ENCODE measurements at regions not wholly inside any gene's neighbourhood (a gene's known extent, or its start where the extent isn't known, plus 50 kb on each side); places are given as distances from the start of the nearest gene placed in this dataset.

GRCh38 chr3:73787620-73788019 is 162.9 kb upstream of the PDZRN3 start:
- H3K27ac Mint-ChIP-seq = no peak overlapping the region
- DNase-seq = no peak
- peaks cover 3 to 33% (median 6%) of the 10 kb centered on the region in 6 donors for H3K9me3 Mint-ChIP-seq
- H3K4me1 Mint-ChIP-seq = no peaks in the 10 kb centered on the region
- no peaks in the 10 kb centered on the region for H3K27me3 Mint-ChIP-seq (ENCODE audit: low read depth in 3 of 3)
- no peaks in the 10 kb centered on the region for H3K36me3 Mint-ChIP-seq
- no peak overlapping the region for H3K4me3 Mint-ChIP-seq

- H3K36me3 Mint-ChIP-seq = no peaks in the 10 kb centered on the region
- H3K27ac Mint-ChIP-seq = no peak overlapping the region
- H3K9me3 Mint-ChIP-seq = peaks cover 3 to 33% (median 6%) of the 10 kb centered on the region in 6 donors
Observed at GRCh38 chr3:73786998-73787397, 162.3 kb upstream of the PDZRN3 start.

GRCh38 chr3:73786321-73786807 is 161.6 kb upstream of the PDZRN3 start:
- peaks cover 3 to 33% (median 6%) of the 10 kb centered on the region in 6 donors for H3K9me3 Mint-ChIP-seq
- H3K4me3 Mint-ChIP-seq = no peak overlapping the region
- H3K27ac Mint-ChIP-seq = no peak overlapping the region
- H3K27me3 Mint-ChIP-seq (ENCODE audit: low read depth in 3 of 3) = no peaks in the 10 kb centered on the region
- no peaks in the 10 kb centered on the region for H3K4me1 Mint-ChIP-seq
- no peak for DNase-seq
- H3K36me3 Mint-ChIP-seq = no peaks in the 10 kb centered on the region

More at GRCh38 chr3:73786998-73787397, 162.3 kb upstream of the PDZRN3 start:
- DNase-seq = no peak
- Mint-ChIP-seq H3K27me3 (ENCODE audit: low read depth in 3 of 3) (no peaks in the 10 kb centered on the region), H3K4me3 (no peak overlapping the region), H3K4me1 (no peaks in the 10 kb centered on the region)

DNA sequence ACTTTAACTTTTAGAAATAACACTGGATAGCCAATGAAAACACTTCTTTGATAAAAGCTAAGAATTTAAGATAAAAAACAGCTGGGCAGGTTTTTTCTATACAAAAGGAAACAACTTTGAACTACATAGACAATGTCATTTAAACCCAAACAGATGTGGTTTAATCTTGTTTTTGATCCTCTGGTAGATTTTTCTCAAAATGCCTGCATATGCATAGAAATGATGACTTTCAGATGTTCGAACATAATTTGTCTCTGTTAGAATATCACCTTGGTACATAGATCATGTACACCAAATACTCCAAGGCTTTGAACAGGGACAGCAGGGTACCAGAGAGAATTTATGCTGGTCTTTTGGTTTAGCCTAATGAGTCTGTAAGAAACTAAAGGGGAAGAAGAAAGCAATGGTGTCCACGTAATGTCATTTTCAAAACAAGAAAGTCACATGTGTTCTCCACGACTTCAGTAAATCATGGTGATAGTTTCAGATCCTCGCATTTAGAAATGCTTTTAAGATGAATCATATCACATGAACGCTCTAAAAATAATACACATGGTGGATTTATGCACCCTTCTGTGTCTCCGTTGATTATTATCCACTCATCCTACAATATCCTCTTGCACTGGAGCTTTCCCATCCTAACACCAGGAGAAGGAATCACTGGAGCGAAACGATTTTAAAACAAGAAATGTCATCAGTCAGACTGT is 160.1 kb upstream of the PDZRN3 start:
- H3K27ac Mint-ChIP-seq = no peak overlapping the region
- no peaks in the 10 kb centered on the region for H3K27me3 Mint-ChIP-seq (ENCODE audit: low read depth in 3 of 3)
- H3K4me3 Mint-ChIP-seq = no peak overlapping the region
- H3K36me3 Mint-ChIP-seq = no peaks in the 10 kb centered on the region
- H3K9me3 Mint-ChIP-seq = peaks cover 3 to 32% (median 6%) of the 10 kb centered on the region in 6 donors
- DNase-seq = no peak
- no peaks in the 10 kb centered on the region for H3K4me1 Mint-ChIP-seq

GRCh38 chr3:73783811-73784210 is 159.1 kb upstream of the PDZRN3 start:
- no peak for DNase-seq
- H3K27me3 Mint-ChIP-seq (ENCODE audit: low read depth in 3 of 3) = no peaks in the 10 kb centered on the region
- no peaks in the 10 kb centered on the region for H3K36me3 Mint-ChIP-seq
- H3K4me1 Mint-ChIP-seq = no peaks in the 10 kb centered on the region
- H3K9me3 Mint-ChIP-seq = peaks cover 3 to 34% (median 7%) of the 10 kb centered on the region in 6 donors
- H3K4me3 Mint-ChIP-seq = no peak overlapping the region
- no peak overlapping the region for H3K27ac Mint-ChIP-seq

DNA sequence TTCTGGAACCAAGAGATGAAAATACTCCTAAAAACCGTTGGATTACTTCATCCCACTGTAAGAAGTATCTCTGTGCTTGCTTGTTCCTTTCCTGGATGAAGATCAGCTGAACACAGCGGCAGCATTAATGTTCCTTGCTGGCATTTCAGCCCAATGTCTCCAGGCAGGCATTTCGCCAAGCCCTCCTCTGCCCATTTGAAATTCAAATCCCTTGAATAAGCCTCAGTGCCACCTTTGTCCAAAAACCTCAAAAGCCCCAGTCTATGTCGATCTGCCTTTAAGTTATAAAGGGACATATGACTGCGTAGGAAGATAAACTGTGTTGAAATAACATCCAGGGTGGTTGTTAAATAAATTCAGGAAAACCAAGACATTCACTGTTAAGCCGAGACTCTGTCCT is 156.8 kb upstream of the PDZRN3 start:
- peaks cover 3 to 47% (median 5%) of the 10 kb centered on the region in 6 donors for H3K9me3 Mint-ChIP-seq
- no peak overlapping the region for H3K4me3 Mint-ChIP-seq
- H3K27ac Mint-ChIP-seq = no peak overlapping the region
- H3K36me3 Mint-ChIP-seq = no peaks in the 10 kb centered on the region
- no peak for DNase-seq
- H3K4me1 Mint-ChIP-seq = no peaks in the 10 kb centered on the region
- no peaks in the 10 kb centered on the region for H3K27me3 Mint-ChIP-seq (ENCODE audit: low read depth in 3 of 3)

DNA sequence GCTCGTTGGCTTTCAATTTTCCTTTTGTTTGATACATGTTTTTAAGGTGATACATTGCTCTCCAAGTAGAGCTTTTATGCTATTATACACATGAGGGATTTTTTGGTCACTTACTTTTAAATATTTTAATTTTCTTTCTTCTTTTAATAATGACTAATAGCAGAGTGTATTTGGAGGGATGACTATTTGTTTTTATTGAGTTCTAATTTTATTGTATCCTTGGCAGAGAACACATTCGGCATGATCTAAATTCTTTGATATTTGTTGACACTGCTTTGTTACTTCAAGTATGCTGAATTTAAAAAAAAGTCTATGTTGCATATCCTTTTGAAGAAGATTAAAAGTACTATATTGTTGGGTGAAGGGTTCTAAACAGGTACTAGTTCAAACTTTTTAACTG is 149.9 kb upstream of the PDZRN3 start:
- no peaks in the 10 kb centered on the region for H3K4me1 Mint-ChIP-seq
- H3K27me3 Mint-ChIP-seq (ENCODE audit: low read depth in 3 of 3) = no peaks in the 10 kb centered on the region
- no peak overlapping the region for H3K27ac Mint-ChIP-seq
- H3K4me3 Mint-ChIP-seq = no peak overlapping the region
- no peak for DNase-seq
- H3K36me3 Mint-ChIP-seq = no peaks in the 10 kb centered on the region
- peaks cover 2 to 32% (median 8%) of the 10 kb centered on the region in 6 donors for H3K9me3 Mint-ChIP-seq

GRCh38 chr3:73773233-73773632 is 148.5 kb upstream of the PDZRN3 start:
- no peak for DNase-seq
- Mint-ChIP-seq H3K9me3 (peaks cover 2 to 25% (median 6%) of the 10 kb centered on the region in 6 donors), H3K4me1 (no peaks in the 10 kb centered on the region)

GRCh38 chr3:73772076-73772886 is 147.5 kb upstream of the PDZRN3 start:
- Mint-ChIP-seq H3K4me3 (no peak overlapping the region), H3K27ac (no peak overlapping the region), H3K4me1 (no peaks in the 10 kb centered on the region), H3K36me3 (no peaks in the 10 kb centered on the region), H3K27me3 (ENCODE audit: low read depth in 3 of 3) (no peaks in the 10 kb centered on the region), H3K9me3 (peaks cover 4 to 20% (median 5%) of the 10 kb centered on the region in 6 donors)
- DNase-seq = no peak

More at GRCh38 chr3:73773233-73773632, 148.5 kb upstream of the PDZRN3 start:
- Mint-ChIP-seq H3K27ac (no peak overlapping the region), H3K27me3 (ENCODE audit: low read depth in 3 of 3) (no peaks in the 10 kb centered on the region), H3K4me3 (no peak overlapping the region), H3K36me3 (no peaks in the 10 kb centered on the region)

DNA sequence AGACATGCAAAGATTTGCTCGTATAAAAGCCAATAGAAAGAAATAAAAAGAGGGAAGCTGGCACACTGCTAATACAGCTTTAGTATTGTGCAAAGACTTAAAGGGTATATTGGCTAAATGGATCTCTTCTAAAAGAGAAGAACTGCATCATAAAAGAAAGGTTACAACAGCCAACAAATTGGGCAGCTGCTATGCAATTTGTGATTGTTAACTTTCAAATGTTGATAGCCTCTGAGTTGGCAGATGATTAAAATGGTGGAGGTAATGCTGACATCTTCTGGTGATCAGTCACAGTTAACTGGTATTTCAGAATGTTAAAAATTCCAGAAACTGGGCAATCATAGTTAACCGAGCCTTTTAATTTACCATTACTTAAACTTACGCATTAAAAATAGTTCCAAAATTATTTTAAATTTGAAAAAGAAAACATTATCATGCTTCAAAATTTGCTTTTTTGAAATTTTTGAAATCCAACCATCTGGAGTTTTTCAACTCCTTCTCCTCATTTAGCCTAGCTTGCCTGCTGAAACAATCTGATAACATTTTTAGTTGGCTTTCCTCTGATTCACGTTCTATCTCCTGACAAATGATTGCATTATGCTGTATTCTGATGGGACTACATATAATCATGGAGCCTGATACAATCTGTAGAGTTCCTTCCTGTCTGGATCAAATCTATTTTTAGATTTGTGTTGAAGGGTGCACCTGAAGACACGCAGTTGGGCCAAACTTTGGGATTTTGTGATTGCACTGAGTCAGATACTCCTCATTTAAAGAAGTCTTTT is 144.0 kb upstream of the PDZRN3 start:
- H3K27ac Mint-ChIP-seq = no peak overlapping the region
- no peaks in the 10 kb centered on the region for H3K27me3 Mint-ChIP-seq (ENCODE audit: low read depth in 3 of 3)
- no peak overlapping the region for H3K4me3 Mint-ChIP-seq
- no peak for DNase-seq
- H3K4me1 Mint-ChIP-seq = no peaks in the 10 kb centered on the region
- no peaks in the 10 kb centered on the region for H3K36me3 Mint-ChIP-seq
- peaks cover 4 to 35% (median 10%) of the 10 kb centered on the region in 6 donors for H3K9me3 Mint-ChIP-seq

DNA sequence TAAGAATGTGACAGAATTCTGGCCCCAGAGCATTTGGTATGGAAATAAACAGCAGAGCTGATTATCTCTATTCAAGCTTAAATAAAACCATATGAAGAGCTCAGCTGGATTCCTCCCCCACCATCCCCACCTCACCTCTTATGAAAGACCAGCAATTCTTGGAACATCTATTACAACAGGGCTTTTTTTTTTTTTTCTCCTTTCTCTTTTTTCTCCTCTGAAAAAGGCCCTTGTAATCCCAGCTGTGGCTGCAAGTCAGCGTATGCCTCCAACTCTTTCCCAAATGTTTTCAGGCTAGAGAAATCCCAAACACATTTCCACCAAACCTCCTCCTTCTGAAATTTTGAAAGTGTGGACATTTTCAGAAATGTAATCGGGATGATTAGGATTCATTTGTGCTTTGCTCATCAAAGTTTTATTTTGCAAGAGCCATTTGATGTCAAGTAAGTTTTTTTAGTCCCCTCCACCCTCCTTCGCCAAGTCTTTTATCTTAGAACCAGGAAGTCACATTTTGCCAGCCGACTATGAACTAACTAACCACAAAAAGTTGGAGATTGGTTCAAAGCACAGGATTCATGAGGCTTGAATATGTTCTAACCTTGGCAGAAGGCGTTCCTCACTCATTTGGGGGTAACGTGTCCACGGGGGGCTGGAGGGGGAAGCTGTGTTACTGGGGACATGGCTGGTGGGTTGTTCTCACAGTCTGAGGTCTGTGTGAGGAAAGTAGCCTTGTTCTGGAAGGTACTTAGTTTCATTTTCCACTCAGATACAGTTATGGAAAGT is 142.0 kb upstream of the PDZRN3 start:
- Mint-ChIP-seq H3K4me1 (no peaks in the 10 kb centered on the region), H3K27ac (no peak overlapping the region), H3K9me3 (peaks cover 0 to 34% (median 10%) of the 10 kb centered on the region in 6 donors), H3K27me3 (ENCODE audit: low read depth in 3 of 3) (no peaks in the 10 kb centered on the region), H3K36me3 (no peaks in the 10 kb centered on the region), H3K4me3 (no peak overlapping the region)
- no peak for DNase-seq

DNA sequence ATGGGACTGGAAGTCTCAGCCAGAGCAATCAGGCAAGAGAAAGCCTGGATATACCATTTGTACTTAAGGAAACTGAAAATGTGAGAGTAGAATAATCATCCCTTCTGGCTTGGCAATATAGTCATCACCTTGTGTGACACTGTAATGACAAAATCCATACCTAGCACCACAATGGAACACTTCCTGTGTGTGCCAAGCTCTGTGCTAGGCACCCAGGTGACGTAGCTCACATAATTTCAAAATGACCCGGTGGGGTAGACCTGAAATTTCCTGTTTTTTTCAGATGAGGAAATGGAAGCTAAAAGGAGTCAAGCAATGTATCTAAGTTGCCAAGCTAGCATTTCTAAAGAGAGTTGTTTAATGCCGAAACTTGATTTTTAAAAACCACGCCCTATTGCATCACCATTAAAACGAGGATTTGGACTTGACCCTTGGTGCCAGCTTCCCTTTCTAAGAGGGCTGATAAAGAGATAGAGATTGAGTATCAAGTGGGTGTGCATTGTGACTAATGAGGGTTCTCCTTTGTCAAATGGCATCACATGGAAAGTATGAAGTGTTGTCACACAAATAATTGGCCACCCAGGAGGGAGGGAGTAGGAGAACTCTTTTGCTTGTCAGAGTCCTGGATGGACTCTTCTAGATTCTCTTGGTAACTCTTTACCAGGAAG is 141.3 kb upstream of the PDZRN3 start:
- DNase-seq = no peak
- H3K9me3 Mint-ChIP-seq = peaks cover 0 to 34% (median 11%) of the 10 kb centered on the region in 6 donors
- no peak overlapping the region for H3K4me3 Mint-ChIP-seq
- no peaks in the 10 kb centered on the region for H3K4me1 Mint-ChIP-seq
- no peak overlapping the region for H3K27ac Mint-ChIP-seq
- H3K36me3 Mint-ChIP-seq = no peaks in the 10 kb centered on the region
- no peaks in the 10 kb centered on the region for H3K27me3 Mint-ChIP-seq (ENCODE audit: low read depth in 3 of 3)

DNA sequence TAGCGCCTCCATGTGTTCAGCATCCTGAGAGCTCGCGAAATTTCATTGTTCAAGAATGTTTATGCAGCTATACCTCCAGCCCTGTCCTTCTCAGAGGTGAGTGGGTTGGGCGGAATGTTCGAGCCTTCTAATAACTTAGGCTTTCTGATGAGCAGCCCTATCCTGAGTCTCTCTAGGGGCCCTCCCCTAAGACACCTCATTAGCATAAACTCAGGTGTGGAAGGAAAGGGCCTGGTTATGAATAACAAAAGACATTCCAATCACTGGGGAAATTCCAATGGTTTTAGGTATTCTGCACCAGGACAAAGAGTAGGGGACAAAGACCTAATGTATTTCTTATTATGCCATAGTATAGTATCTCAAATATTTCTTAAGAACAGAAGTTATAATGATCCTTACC is 138.1 kb upstream of the PDZRN3 start:
- H3K4me1 Mint-ChIP-seq = no peaks in the 10 kb centered on the region
- H3K4me3 Mint-ChIP-seq = no peak overlapping the region
- H3K27ac Mint-ChIP-seq = no peak overlapping the region

More for the DNA sequence above, 138.1 kb upstream of the PDZRN3 start:
- Mint-ChIP-seq H3K9me3 (peaks cover 7 to 40% (median 11%) of the 10 kb centered on the region in 6 donors), H3K27me3 (ENCODE audit: low read depth in 3 of 3) (no peaks in the 10 kb centered on the region), H3K36me3 (no peaks in the 10 kb centered on the region)
- no peak for DNase-seq

Measured in immature natural killer cell (primary cell).